Mucosa of rectum (tissue), 2 donors: ENCODE measurements at regions not wholly inside any gene's neighbourhood (a gene's known extent, or its start where the extent isn't known, plus 50 kb on each side); places are given as distances from the start of the nearest gene placed in this dataset.

ENCODE experiments used
- H3K27ac ChIP-seq, 2 donors: one replicate each; pipeline ENCODE4 v1.7.0; 2013; ENCODE audit warnings: inconsistent platforms in 2 of 2, low read depth in 2 of 2, low read length in 2 of 2
- H3K27me3 ChIP-seq, 2 donors: one replicate each; pipeline ENCODE4 v1.7.0; 2013; ENCODE audit warnings: low read length in 2 of 2; ENCODE audit not compliant: control insufficient read depth in 2 of 2, insufficient read depth in 2 of 2
- H3K36me3 ChIP-seq, 2 donors: one replicate each; pipeline ENCODE4 v1.7.0; 2013; ENCODE audit warnings: low read length in 2 of 2; ENCODE audit not compliant: control insufficient read depth in 2 of 2, insufficient read depth in 2 of 2
- H3K4me1 ChIP-seq, 2 donors: one replicate each; pipeline ENCODE4 v1.7.0; 2013; ENCODE audit warnings: low read length in 2 of 2, mild to moderate bottlenecking in 1 of 2; ENCODE audit not compliant: control insufficient read depth in 2 of 2, insufficient read depth in 2 of 2
- H3K4me3 ChIP-seq, 2 donors: one replicate each; pipeline ENCODE4 v1.7.0; 2013; ENCODE audit warnings: low read length in 2 of 2
- H3K9ac ChIP-seq, 2 donors: one replicate each; pipeline ENCODE4 v1.7.0; 2013; ENCODE audit warnings: low read length in 2 of 2, low read depth in 1 of 2, mild to moderate bottlenecking in 1 of 2
- H3K9me3 ChIP-seq, 2 donors: one replicate each; pipeline ENCODE4 v1.7.0; 2013; ENCODE audit warnings: low read length in 2 of 2; ENCODE audit not compliant: control insufficient read depth in 2 of 2
- donor health status: healthy.
- donor health status: Normal muscosa, but diverticular disease.

GRCh38 chr15:81608309-81608829 lies 234.4 kb upstream of the TMC3 start:
- no peaks in the 10 kb centered on the region for H3K36me3 ChIP-seq
- H3K27ac ChIP-seq, result no peak overlapping the region
- H3K4me3 ChIP-seq, result no peak overlapping the region
- no peak overlapping the region for H3K9ac ChIP-seq
- H3K4me1 ChIP-seq, result no peaks in the 10 kb centered on the region
- H3K27me3 ChIP-seq, result no peaks in the 10 kb centered on the region
- H3K9me3 ChIP-seq, result no peaks in the 10 kb centered on the region

- Histone ChIP-seq H3K9ac (no peak overlapping the region), H3K36me3 (no peaks in the 10 kb centered on the region), H3K27me3 (no peaks in the 10 kb centered on the region), H3K9me3 (no peaks in the 10 kb centered on the region), H3K4me1 (no peaks in the 10 kb centered on the region), H3K4me3 (no peak overlapping the region), H3K27ac (no peak overlapping the region)
These were observed 230.7 kb upstream of the TMC3 start for GRCh38 chr15:81604713-81605112.

DNA sequence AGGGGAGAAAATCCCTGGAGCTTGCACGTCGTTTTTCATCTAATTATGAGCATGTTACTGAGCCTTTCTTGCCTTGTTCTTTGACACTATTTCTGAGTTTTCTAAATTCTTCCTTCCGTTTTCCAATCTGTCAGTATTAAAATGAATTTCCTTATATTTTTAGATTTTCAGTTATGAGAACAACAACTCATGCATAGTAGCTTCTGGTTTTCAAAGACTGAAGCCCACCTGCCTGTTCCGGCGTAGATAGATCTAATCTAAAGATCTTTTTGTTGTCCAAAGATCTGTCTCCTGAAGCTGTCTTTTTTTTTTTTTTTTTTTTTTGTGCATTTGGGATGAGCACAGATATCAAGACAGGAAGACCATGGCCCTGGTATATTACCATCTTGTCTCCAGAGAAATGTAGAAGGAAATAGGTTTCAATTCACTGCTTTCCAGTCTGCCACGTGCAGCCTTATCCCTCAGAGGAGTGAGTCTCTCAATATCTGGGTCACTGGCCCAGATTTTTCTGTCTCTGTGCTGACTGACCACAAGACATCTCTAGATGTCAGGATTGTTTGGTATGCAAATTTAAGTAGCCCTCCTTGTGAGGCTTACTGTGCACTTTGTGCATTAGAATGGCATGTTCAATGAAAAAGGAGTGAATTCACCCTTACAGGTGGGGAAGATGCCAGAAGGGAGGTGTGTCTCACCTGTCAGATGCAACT lies 222.3 kb upstream of the TMC3 start:
- Histone ChIP-seq H3K27ac (no peak overlapping the region), H3K4me1 (no peaks in the 10 kb centered on the region), H3K27me3 (no peaks in the 10 kb centered on the region), H3K9ac (no peak overlapping the region), H3K36me3 (no peaks in the 10 kb centered on the region), H3K4me3 (no peak overlapping the region), H3K9me3 (no peaks in the 10 kb centered on the region)

- H3K9ac ChIP-seq, result no peak overlapping the region
- H3K4me1 ChIP-seq, result no peaks in the 10 kb centered on the region
- no peak overlapping the region for H3K4me3 ChIP-seq
- H3K36me3 ChIP-seq, result no peaks in the 10 kb centered on the region
- H3K27me3 ChIP-seq, result no peaks in the 10 kb centered on the region
- H3K9me3 ChIP-seq, result no peaks in the 10 kb centered on the region
- no peak overlapping the region for H3K27ac ChIP-seq
These were observed 221.7 kb upstream of the TMC3 start for GRCh38 chr15:81595752-81596151.

- H3K9ac ChIP-seq, result no peak overlapping the region
- no peak overlapping the region for H3K4me3 ChIP-seq
- no peaks in the 10 kb centered on the region for H3K9me3 ChIP-seq
- H3K36me3 ChIP-seq, result no peaks in the 10 kb centered on the region
- no peaks in the 10 kb centered on the region for H3K27me3 ChIP-seq
- no peak overlapping the region for H3K27ac ChIP-seq
- H3K4me1 ChIP-seq, result no peaks in the 10 kb centered on the region
These were observed 215.7 kb upstream of the TMC3 start for GRCh38 chr15:81589671-81590070.

GRCh38 chr15:81575436-81576123 lies 201.6 kb upstream of the TMC3 start:
- H3K27me3 ChIP-seq, result no peaks in the 10 kb centered on the region
- no peaks in the 10 kb centered on the region for H3K36me3 ChIP-seq
- H3K9me3 ChIP-seq, result no peaks in the 10 kb centered on the region
- H3K4me1 ChIP-seq, result no peaks in the 10 kb centered on the region
- no peak overlapping the region for H3K9ac ChIP-seq
- no peak overlapping the region for H3K4me3 ChIP-seq
- no peak overlapping the region for H3K27ac ChIP-seq

DNA sequence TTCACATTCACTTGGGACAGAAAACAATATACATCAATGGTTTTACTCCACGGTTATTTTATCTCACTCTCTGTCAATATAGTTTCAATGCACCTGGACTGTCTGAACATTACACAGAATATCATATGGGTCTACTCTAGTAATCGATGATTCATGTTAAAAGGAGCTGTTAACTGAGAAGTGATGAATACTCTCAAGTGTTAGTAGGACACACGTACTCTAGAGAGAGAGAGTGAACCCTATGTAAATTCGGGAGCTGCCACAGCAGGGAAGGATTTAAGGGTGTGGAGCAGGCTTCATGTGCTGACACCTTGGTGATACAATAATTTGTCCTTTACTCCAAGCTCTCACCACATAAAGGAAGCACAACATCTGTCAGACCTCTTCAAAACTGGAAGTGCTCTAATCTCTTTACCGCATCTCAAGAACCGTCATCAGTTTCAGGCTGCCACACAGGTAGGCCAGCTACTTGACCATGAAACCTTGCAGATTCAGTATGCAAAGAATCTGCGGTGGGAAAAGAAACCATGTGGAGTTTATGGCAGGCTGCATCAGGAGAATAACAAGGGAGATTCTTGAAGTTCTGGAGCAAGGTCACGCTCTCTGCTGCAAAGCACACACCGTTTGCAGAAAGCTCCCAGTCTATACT lies 199.2 kb upstream of the TMC3 start:
- Histone ChIP-seq H3K9ac (no peak overlapping the region), H3K27ac (no peak overlapping the region), H3K36me3 (no peaks in the 10 kb centered on the region), H3K9me3 (no peaks in the 10 kb centered on the region), H3K27me3 (no peaks in the 10 kb centered on the region), H3K4me1 (no peaks in the 10 kb centered on the region), H3K4me3 (no peak overlapping the region)

DNA sequence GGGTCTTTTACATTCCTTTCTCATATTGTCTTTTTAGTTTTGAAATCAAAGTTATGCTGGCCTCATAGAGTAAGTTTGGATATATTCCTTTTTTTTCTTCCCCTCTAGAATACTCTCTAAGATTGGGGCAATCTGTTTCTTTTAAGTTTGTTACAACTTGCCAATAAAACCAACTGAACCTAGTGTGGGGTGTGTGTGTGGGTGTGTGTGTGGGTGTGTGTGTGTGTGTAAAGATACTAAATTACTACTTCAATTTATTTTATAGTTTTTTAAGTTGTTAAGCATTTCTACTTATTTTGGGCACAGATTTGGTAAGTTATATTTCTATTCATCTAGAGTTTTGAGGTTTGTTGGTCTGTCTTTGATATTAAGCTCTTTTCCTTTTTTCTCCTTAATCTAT lies 198.2 kb upstream of the TMC3 start:
- Histone ChIP-seq H3K27ac (no peak overlapping the region), H3K9me3 (no peaks in the 10 kb centered on the region), H3K9ac (no peak overlapping the region), H3K4me3 (no peak overlapping the region), H3K27me3 (no peaks in the 10 kb centered on the region), H3K4me1 (no peaks in the 10 kb centered on the region), H3K36me3 (no peaks in the 10 kb centered on the region)

DNA sequence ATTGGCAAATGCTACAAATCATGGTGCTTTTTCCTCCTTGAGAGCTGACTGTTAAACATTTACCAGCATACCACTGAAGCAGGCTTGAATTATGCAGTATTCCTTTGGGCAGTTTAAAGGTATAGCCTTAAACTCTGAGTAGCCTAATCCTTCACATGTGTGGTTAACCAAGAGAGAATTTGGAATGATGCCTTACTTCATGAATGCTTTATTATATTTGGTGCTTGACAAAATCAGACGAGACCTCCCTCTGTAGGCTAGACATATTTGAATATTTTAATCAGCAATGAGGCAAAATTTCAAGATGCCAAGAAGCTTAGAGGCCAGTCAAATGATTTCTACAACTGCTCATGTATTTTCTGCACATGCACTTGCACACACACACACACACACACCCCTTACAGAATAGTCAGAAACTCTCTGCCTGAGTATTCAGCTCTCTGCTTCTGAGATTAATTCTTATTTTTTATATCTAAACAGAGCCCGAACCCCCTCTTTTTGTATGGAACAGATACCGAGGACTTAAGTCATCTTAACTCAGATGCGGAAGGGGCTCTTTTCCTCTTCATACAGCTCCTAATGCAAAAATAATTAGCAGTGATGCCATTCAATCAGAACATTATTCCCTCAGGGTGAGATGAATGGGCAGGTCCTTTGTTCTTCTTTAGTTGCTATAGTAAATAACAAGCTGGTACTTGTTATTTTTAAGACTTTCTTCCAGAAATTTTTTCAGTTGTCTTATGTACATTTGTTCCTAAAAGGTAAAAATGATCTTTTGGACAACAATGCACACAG lies 195.5 kb upstream of the TMC3 start:
- no peaks in the 10 kb centered on the region for H3K36me3 ChIP-seq
- H3K27ac ChIP-seq, result no peak overlapping the region
- no peak overlapping the region for H3K9ac ChIP-seq
- no peaks in the 10 kb centered on the region for H3K9me3 ChIP-seq
- H3K4me1 ChIP-seq, result no peaks in the 10 kb centered on the region
- H3K27me3 ChIP-seq, result no peaks in the 10 kb centered on the region
- no peak overlapping the region for H3K4me3 ChIP-seq

DNA sequence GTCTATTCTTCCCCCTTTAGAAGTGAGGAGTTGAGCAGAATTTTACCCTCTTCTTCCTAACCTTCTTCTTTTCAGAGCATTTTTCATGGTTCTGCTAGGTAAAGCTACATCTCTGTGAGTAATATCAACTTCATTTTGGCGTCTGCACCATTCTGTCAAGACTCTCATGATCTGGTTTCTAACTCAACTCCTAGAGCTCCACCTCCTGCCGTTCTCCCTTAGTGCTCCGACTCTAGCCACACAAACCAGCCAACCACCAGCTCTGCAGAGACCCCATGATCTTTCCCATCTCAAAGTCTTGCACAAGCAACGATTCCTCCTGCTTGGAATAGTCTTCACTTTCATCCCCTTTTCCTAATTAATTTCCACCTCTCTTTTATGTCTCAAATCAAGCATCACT lies 193.9 kb upstream of the TMC3 start:
- no peak overlapping the region for H3K27ac ChIP-seq
- H3K9me3 ChIP-seq, result no peaks in the 10 kb centered on the region
- no peak overlapping the region for H3K4me3 ChIP-seq
- H3K36me3 ChIP-seq, result no peaks in the 10 kb centered on the region
- H3K27me3 ChIP-seq, result no peaks in the 10 kb centered on the region
- H3K9ac ChIP-seq, result no peak overlapping the region
- H3K4me1 ChIP-seq, result no peaks in the 10 kb centered on the region
